ENCODE measurements at regions not wholly inside any gene's neighbourhood (a gene's known extent, or its start where the extent isn't known, plus 50 kb on each side); places are given as distances from the start of the nearest gene placed in this dataset.

DNA sequence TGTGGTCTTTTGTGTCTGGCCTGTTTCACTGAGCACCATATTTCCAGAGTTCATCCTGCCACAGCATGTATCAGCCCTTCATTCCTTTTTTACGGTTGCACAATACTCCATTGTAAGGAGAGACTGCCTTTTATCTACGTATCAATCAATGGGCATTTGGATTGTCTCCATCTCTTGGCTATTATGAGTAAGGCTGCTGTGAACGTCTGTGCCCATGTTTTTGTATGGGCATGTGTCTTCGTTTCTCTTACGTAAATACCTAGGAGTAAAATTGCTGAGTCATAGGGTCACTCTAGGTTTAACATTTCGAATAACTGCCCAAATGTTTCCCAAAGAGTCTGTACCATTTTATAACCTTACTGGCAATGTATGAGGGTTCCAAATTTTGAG is 202.8 kb upstream of the FOXF1 start:
- H3K4me3 ChIP-seq (replicated peaks; ENCODE audit: insufficient read depth, low read length): no peak overlapping the region
- TF ChIP-seq POLR2AphosphoS5 (IDR thresholded peaks at IDR 0.05; ENCODE audit: low read depth) (no peak), GABPA (IDR thresholded peaks at IDR 0.05; ENCODE audit: low read depth) (no peak), SPI1 (IDR thresholded peaks at IDR 0.05; ENCODE audit: borderline replicate concordance, low read depth) (no peak)
- TF ChIP-seq, protein P1, sequence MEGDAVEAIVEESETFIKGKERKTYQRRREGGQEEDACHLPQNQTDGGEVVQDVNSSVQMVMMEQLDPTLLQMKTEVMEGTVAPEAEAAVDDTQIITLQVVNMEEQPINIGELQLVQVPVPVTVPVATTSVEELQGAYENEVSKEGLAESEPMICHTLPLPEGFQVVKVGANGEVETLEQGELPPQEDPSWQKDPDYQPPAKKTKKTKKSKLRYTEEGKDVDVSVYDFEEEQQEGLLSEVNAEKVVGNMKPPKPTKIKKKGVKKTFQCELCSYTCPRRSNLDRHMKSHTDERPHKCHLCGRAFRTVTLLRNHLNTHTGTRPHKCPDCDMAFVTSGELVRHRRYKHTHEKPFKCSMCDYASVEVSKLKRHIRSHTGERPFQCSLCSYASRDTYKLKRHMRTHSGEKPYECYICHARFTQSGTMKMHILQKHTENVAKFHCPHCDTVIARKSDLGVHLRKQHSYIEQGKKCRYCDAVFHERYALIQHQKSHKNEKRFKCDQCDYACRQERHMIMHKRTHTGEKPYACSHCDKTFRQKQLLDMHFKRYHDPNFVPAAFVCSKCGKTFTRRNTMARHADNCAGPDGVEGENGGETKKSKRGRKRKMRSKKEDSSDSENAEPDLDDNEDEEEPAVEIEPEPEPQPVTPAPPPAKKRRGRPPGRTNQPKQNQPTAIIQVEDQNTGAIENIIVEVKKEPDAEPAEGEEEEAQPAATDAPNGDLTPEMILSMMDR (IDR thresholded peaks at IDR 0.05; ENCODE audit: insufficient read depth, low read length): no peak
- TF ChIP-seq, protein P2, sequence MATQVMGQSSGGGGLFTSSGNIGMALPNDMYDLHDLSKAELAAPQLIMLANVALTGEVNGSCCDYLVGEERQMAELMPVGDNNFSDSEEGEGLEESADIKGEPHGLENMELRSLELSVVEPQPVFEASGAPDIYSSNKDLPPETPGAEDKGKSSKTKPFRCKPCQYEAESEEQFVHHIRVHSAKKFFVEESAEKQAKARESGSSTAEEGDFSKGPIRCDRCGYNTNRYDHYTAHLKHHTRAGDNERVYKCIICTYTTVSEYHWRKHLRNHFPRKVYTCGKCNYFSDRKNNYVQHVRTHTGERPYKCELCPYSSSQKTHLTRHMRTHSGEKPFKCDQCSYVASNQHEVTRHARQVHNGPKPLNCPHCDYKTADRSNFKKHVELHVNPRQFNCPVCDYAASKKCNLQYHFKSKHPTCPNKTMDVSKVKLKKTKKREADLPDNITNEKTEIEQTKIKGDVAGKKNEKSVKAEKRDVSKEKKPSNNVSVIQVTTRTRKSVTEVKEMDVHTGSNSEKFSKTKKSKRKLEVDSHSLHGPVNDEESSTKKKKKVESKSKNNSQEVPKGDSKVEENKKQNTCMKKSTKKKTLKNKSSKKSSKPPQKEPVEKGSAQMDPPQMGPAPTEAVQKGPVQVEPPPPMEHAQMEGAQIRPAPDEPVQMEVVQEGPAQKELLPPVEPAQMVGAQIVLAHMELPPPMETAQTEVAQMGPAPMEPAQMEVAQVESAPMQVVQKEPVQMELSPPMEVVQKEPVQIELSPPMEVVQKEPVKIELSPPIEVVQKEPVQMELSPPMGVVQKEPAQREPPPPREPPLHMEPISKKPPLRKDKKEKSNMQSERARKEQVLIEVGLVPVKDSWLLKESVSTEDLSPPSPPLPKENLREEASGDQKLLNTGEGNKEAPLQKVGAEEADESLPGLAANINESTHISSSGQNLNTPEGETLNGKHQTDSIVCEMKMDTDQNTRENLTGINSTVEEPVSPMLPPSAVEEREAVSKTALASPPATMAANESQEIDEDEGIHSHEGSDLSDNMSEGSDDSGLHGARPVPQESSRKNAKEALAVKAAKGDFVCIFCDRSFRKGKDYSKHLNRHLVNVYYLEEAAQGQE (IDR thresholded peaks at IDR 0.05; ENCODE audit: insufficient replicate concordance, low read depth): no peak
- no peak overlapping the region for H3K27ac ChIP-seq (replicated peaks)
- DNase-seq (ENCODE audit: low read depth in 1 of 2, low spot score in 1 of 2): no peak
- H3K27me3 ChIP-seq (ENCODE audit: insufficient read depth, poor library complexity, severe bottlenecking): no peaks in the 10 kb centered on the region

DNA sequence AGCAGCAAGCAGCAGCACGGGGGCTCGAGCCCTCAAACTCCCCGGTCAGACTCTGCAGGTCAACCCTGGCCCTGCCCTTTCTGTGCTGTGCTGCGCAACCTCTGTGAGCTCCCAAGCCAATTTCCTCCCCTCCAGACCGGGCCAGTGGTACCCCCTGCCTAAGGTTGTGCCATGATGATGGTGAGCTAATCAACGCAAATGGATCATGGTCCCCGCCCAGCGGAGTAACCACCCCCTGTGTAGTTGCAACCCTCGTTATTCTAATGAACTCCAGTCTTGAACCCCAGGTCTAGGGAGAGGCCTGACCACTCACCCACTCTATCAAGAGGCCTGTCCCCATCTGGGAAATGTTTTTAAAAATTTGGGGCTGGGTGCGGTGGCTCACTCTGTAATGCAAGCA is 201.8 kb upstream of the FOXF1 start:
- Histone ChIP-seq H3K4me3 (replicated peaks; ENCODE audit: insufficient read depth, low read length) (no peak overlapping the region), H3K27ac (replicated peaks) (no peak overlapping the region), H3K27me3 (ENCODE audit: insufficient read depth, poor library complexity, severe bottlenecking) (no peaks in the 10 kb centered on the region)
- TF ChIP-seq, protein P2 (IDR thresholded peaks at IDR 0.05; ENCODE audit: insufficient replicate concordance, low read depth): no peak
- TF ChIP-seq POLR2AphosphoS5 (IDR thresholded peaks at IDR 0.05; ENCODE audit: low read depth): no peak
- TF ChIP-seq SPI1 (IDR thresholded peaks at IDR 0.05; ENCODE audit: borderline replicate concordance, low read depth): no peak
- TF ChIP-seq GABPA (IDR thresholded peaks at IDR 0.05; ENCODE audit: low read depth): no peak
- TF ChIP-seq, protein P1 (IDR thresholded peaks at IDR 0.05; ENCODE audit: insufficient read depth, low read length): no peak
- DNase-seq (ENCODE audit: low read depth in 1 of 2, low spot score in 1 of 2): no peak

DNA sequence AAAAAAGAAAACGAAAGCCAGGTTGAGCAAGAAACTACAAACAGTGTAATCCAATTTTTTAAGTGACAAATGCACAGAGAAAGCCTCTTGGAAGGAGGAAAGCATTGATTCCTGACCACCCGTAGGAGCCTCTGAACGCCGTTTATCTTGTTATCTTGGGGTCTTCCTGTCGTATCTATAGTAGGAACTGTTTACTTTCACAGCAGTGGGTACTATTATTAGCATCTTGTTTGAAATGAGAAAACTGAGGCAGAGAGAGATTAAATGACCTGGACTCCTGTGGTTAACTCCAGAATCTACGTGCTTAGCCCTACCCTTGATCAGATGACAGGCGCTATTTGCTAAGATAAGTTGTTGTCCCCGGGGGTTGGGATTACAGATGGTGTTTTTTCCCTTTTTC is 196.7 kb upstream of the FOXF1 start:
- no peaks in the 10 kb centered on the region for H3K27me3 ChIP-seq (ENCODE audit: insufficient read depth, poor library complexity, severe bottlenecking)
- TF ChIP-seq SPI1 (IDR thresholded peaks at IDR 0.05; ENCODE audit: borderline replicate concordance, low read depth) (no peak), GABPA (IDR thresholded peaks at IDR 0.05; ENCODE audit: low read depth) (no peak), POLR2AphosphoS5 (IDR thresholded peaks at IDR 0.05; ENCODE audit: low read depth) (no peak)
- TF ChIP-seq, protein P1 (IDR thresholded peaks at IDR 0.05; ENCODE audit: insufficient read depth, low read length): no peak
- TF ChIP-seq, protein P2 (IDR thresholded peaks at IDR 0.05; ENCODE audit: insufficient replicate concordance, low read depth): no peak
- no peak overlapping the region for H3K27ac ChIP-seq (replicated peaks)
- no peak overlapping the region for H3K4me3 ChIP-seq (replicated peaks; ENCODE audit: insufficient read depth, low read length)
- DNase-seq (ENCODE audit: low read depth in 1 of 2, low spot score in 1 of 2): no peak

All from HL-60 (cell line).